GM12878 (cell line): ENCODE measurements at regions not wholly inside any gene's neighbourhood (a gene's known extent, or its start where the extent isn't known, plus 50 kb on each side); places are given as distances from the start of the nearest gene placed in this dataset.

Source experiments
- ATAC-seq: fragments of 200-7000 bp; cut with Tn5 transposase; 3 replicates; pipeline ENCODE4 v1.9.1; 2020; ENCODE audit warnings: mild to moderate bottlenecking, moderate library complexity
- BruUV-seq: library from RNA; stranded (reverse); fragments of 400-500 nt; replicated peaks from 2 replicates; lab custom pipeline; 2021; lab: Mats Ljungman, UMichigan
- CTCF ChIA-PET: fragments of 300-600 bp; sonication (Branson Sonifier 250); formaldehyde crosslinking; extraction: SDS; loops from one replicate; lab custom pipeline; 2021; ENCODE audit warnings: inconsistent platforms; lab: Yijun Ruan, JAX
- POLR2A ChIA-PET: fragments of 350-600 bp; formaldehyde crosslinking; extraction: SDS; loops from one replicate; lab custom pipeline; 2021; ENCODE audit warnings: inconsistent platforms; lab: Charles Lee
- RAD21 ChIA-PET: fragments of 300-600 bp; sonication (Branson Sonifier 250); formaldehyde crosslinking; loops from one replicate; lab custom pipeline; 2023; ENCODE audit warnings: antibody characterized with exemption; ENCODE audit not compliant: unreplicated experiment; lab: Charles Lee
- SMC1A ChIA-PET: fragments of 300-600 bp; sonication (Branson Sonifier 250); formaldehyde crosslinking; loops from one replicate; lab custom pipeline; 2023; ENCODE audit not compliant: unreplicated experiment, uncharacterized antibody; lab: Charles Lee
- DNase-seq: peaks from one replicate; pipeline ENCODE4 v3.0.0-alpha.2; 2011; ENCODE audit warnings: low read depth, low spot score
- FAIRE-seq: peaks from 3 replicates; lab custom pipeline; 2011; peaks lifted over from hg19 to GRCh38; lab: Jason Lieb, UNC
- H2AFZ ChIP-seq: 2 replicates; pipeline ENCODE4 v1.6.0; 2011; ENCODE audit warnings: low read depth, low read length, control low read depth; ENCODE audit not compliant: control insufficient read depth
- H3K27ac ChIP-seq: 2 replicates; pipeline ENCODE4 v1.5.1; 2011; ENCODE audit warnings: control low read depth; ENCODE audit not compliant: control insufficient read depth, insufficient read depth
- H3K27me3 ChIP-seq, 2 experiments: replicated peaks in 1 of 2; 2 replicates each; pipeline versions ENCODE4 v1.6.0 to v1.6.1; 2011; ENCODE audit warnings: low read length in 1 of 2; ENCODE audit not compliant: control insufficient read depth in 2 of 2, insufficient read depth in 2 of 2
- H3K36me3 ChIP-seq, 2 experiments: 2 replicates each; pipeline ENCODE4 v1.5.1; 2011; ENCODE audit warnings: low read length in 1 of 2; ENCODE audit not compliant: control insufficient read depth in 2 of 2, insufficient read depth in 2 of 2
- H3K4me1 ChIP-seq: 2 replicates; pipeline ENCODE4 v1.6.1; 2011; ENCODE audit warnings: mild to moderate bottlenecking, low read length, moderate library complexity, mixed read lengths; ENCODE audit not compliant: control insufficient read depth, insufficient read depth
- H3K4me2 ChIP-seq: 2 replicates; pipeline ENCODE4 v1.6.0; 2011; ENCODE audit warnings: control low read depth; ENCODE audit not compliant: control insufficient read depth, insufficient read depth
- H3K4me3 ChIP-seq: fragments of 200-600 bp; sonication (generic); 2 replicates; pipeline ENCODE4 v1.5.1; 2016
- H3K79me2 ChIP-seq: 2 replicates; pipeline ENCODE4 v1.6.0; 2011; ENCODE audit warnings: low read length; ENCODE audit not compliant: control insufficient read depth, insufficient read depth
- H3K9ac ChIP-seq: 2 replicates; pipeline ENCODE4 v1.8.0; 2011; ENCODE audit warnings: low read length, control low read depth, mixed read lengths; ENCODE audit not compliant: control insufficient read depth, insufficient read depth
- H3K9me3 ChIP-seq: replicated peaks from 3 replicates; pipeline ENCODE4 v1.5.1; 2011; ENCODE audit warnings: mild to moderate bottlenecking, low read length; ENCODE audit not compliant: control insufficient read depth, insufficient read depth
- H4K20me1 ChIP-seq: 2 replicates; pipeline ENCODE4 v1.6.0; 2011; ENCODE audit not compliant: control insufficient read depth, insufficient read depth
- IKZF2 ChIP-seq, 2 experiments: fragments of 450-650 bp; IDR thresholded peaks; 2 replicates each; pipeline ENCODE4 v1.6.1; 2017; ENCODE audit warnings: mild to moderate bottlenecking in 2 of 2, moderate library complexity in 2 of 2
- IRF4 ChIP-seq: IDR thresholded peaks from 2 replicates; pipeline ENCODE4 v1.6.1; 2011; ENCODE audit warnings: low read depth, low read length
- JUND ChIP-seq: IDR thresholded peaks from 2 replicates; pipeline ENCODE4 v1.6.1; 2012; ENCODE audit warnings: low read depth, mild to moderate bottlenecking, low read length, improper control_type of control experiment, moderate library complexity
- KLF5 ChIP-seq: fragments of 450-650 bp; IDR thresholded peaks from 2 replicates; pipeline ENCODE4 v1.6.1; 2014; ENCODE audit warnings: mild to moderate bottlenecking; ENCODE audit not compliant: partially characterized antibody
- MYC ChIP-seq: IDR thresholded peaks from 2 replicates; pipeline ENCODE4 v1.6.1; 2011; ENCODE audit warnings: mild to moderate bottlenecking, low read length, moderate library complexity, inconsistent platforms; ENCODE audit not compliant: insufficient read depth, insufficient replicate concordance, insufficient read length, severe bottlenecking
- POLR2AphosphoS5 ChIP-seq: IDR thresholded peaks from 2 replicates; pipeline ENCODE4 v1.6.1; 2011; ENCODE audit warnings: mild to moderate bottlenecking, low read length, inconsistent platforms
- SUPT20H ChIP-seq: IDR thresholded peaks from 2 replicates; pipeline ENCODE4 v1.6.1; 2011; ENCODE audit warnings: low read depth, mild to moderate bottlenecking, low read length, moderate library complexity, borderline replicate concordance; ENCODE audit not compliant: control insufficient read depth
- ZNF207 ChIP-seq: fragments of 450-650 bp; IDR thresholded peaks from 2 replicates; pipeline ENCODE4 v1.6.1; 2014; ENCODE audit warnings: antibody characterized with exemption, mild to moderate bottlenecking, borderline replicate concordance
- WGBS: methylation state at CpG from one replicate; pipeline ENCODE4 v1.1.6; 2016; ENCODE audit warnings: low lambda C conversion rate; ENCODE audit not compliant: insufficient replicate concordance, insufficient coverage; ENCODE audit errors: missing lambda C conversion rate; 5-methylcytosine and 5-hydroxymethylcytosine counted together
- in situ Hi-C: fragments of 300-500 bp; cut with MboI; formaldehyde crosslinking; loops from 9 replicates; pipeline ENCODE4 v1.14.3; 2018; ENCODE audit warnings: mixed read lengths
- intact Hi-C: fragments of 100-400 bp; cut with micrococcal nuclease; formaldehyde crosslinking; loops from one replicate; pipeline ENCODE4 v1.14.2; 2022; ENCODE audit not compliant: unreplicated experiment
- TF ChIP-seq, protein P1 (sequence below): IDR thresholded peaks from 2 replicates; pipeline ENCODE4 v1.6.1; 2012; ENCODE audit warnings: low read depth, low read length, improper control_type of control experiment
- TF ChIP-seq, protein P2 (sequence below): fragments of 450-650 bp; IDR thresholded peaks from 2 replicates; pipeline ENCODE4 v1.6.1; 2014; ENCODE audit warnings: mild to moderate bottlenecking
- TF ChIP-seq, protein P3 (sequence below): fragments of 450-650 bp; IDR thresholded peaks from 2 replicates; pipeline ENCODE4 v1.6.1; 2018; ENCODE audit warnings: mild to moderate bottlenecking, low read depth, moderate library complexity; ENCODE audit not compliant: partially characterized antibody
- TF ChIP-seq, protein P4 (sequence below): fragments of 450-650 bp; formaldehyde crosslinking; IDR thresholded peaks from 2 replicates; pipeline ENCODE4 v1.4.0; 2020; ENCODE audit warnings: mild to moderate bottlenecking, moderate library complexity
- TF ChIP-seq, protein P5 (sequence below): IDR thresholded peaks from 2 replicates; pipeline ENCODE4 v1.6.1; 2012; ENCODE audit warnings: low read length, inconsistent platforms

DNA sequence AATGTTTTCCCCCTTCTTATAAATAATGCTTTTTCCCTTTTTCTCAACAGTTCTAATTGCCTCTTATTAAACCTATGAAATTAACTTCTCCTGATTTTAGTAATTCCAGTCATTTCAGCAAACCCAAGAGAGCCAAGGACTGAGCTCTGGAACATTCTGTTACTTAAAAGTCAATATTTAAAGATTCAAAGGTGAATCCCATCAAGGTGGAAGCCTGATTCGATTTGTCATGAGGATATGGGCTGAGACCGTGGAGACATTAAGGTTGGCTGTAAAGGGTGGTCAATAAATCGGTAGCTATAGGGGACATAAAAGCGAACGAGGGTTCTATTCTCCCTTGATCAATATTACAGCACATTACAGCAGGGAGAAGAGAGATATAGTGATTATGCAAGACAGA is 66.6 kb upstream of the NELL2 start:
- intact Hi-C loops: no loop called here
- no peak for ATAC-seq
- H3K79me2 ChIP-seq: no peaks in the 10 kb centered on the region
- H3K9me3 ChIP-seq: no peaks in the 10 kb centered on the region
- RAD21 ChIA-PET: no interaction called here
- no peak for DNase-seq
- WGBS: 28% methylated on average over 5 of the region's 5 CpGs
- no peaks in the 10 kb centered on the region for H3K27me3 ChIP-seq
- no peak for FAIRE-seq
- no peak overlapping the region for H3K4me3 ChIP-seq
- no peaks in the 10 kb centered on the region for H3K4me1 ChIP-seq
- H3K36me3 ChIP-seq: no peaks in the 10 kb centered on the region
- no peaks in the 10 kb centered on the region for H4K20me1 ChIP-seq
- in situ Hi-C loops: no loop called here
- no peak overlapping the region for H2AFZ ChIP-seq
- TF ChIP-seq, protein P1, sequence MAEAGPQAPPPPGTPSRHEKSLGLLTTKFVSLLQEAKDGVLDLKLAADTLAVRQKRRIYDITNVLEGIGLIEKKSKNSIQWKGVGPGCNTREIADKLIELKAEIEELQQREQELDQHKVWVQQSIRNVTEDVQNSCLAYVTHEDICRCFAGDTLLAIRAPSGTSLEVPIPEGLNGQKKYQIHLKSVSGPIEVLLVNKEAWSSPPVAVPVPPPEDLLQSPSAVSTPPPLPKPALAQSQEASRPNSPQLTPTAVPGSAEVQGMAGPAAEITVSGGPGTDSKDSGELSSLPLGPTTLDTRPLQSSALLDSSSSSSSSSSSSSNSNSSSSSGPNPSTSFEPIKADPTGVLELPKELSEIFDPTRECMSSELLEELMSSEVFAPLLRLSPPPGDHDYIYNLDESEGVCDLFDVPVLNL: no peak
- TF ChIP-seq, protein P2, sequence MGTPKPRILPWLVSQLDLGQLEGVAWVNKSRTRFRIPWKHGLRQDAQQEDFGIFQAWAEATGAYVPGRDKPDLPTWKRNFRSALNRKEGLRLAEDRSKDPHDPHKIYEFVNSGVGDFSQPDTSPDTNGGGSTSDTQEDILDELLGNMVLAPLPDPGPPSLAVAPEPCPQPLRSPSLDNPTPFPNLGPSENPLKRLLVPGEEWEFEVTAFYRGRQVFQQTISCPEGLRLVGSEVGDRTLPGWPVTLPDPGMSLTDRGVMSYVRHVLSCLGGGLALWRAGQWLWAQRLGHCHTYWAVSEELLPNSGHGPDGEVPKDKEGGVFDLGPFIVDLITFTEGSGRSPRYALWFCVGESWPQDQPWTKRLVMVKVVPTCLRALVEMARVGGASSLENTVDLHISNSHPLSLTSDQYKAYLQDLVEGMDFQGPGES: no peak
- TF ChIP-seq IRF4 (no peak), IKZF2 (IDR thresholded peaks at IDR 0.05) (no peak), POLR2AphosphoS5 (no peak), KLF5 (no peak), SUPT20H (no peak), ZNF207 (no peak), MYC (no peak), JUND (no peak)
- TF ChIP-seq, protein P3, sequence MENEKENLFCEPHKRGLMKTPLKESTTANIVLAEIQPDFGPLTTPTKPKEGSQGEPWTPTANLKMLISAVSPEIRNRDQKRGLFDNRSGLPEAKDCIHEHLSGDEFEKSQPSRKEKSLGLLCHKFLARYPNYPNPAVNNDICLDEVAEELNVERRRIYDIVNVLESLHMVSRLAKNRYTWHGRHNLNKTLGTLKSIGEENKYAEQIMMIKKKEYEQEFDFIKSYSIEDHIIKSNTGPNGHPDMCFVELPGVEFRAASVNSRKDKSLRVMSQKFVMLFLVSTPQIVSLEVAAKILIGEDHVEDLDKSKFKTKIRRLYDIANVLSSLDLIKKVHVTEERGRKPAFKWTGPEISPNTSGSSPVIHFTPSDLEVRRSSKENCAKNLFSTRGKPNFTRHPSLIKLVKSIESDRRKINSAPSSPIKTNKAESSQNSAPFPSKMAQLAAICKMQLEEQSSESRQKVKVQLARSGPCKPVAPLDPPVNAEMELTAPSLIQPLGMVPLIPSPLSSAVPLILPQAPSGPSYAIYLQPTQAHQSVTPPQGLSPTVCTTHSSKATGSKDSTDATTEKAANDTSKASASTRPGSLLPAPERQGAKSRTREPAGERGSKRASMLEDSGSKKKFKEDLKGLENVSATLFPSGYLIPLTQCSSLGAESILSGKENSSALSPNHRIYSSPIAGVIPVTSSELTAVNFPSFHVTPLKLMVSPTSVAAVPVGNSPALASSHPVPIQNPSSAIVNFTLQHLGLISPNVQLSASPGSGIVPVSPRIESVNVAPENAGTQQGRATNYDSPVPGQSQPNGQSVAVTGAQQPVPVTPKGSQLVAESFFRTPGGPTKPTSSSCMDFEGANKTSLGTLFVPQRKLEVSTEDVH: no peak
- TF ChIP-seq, protein P4, sequence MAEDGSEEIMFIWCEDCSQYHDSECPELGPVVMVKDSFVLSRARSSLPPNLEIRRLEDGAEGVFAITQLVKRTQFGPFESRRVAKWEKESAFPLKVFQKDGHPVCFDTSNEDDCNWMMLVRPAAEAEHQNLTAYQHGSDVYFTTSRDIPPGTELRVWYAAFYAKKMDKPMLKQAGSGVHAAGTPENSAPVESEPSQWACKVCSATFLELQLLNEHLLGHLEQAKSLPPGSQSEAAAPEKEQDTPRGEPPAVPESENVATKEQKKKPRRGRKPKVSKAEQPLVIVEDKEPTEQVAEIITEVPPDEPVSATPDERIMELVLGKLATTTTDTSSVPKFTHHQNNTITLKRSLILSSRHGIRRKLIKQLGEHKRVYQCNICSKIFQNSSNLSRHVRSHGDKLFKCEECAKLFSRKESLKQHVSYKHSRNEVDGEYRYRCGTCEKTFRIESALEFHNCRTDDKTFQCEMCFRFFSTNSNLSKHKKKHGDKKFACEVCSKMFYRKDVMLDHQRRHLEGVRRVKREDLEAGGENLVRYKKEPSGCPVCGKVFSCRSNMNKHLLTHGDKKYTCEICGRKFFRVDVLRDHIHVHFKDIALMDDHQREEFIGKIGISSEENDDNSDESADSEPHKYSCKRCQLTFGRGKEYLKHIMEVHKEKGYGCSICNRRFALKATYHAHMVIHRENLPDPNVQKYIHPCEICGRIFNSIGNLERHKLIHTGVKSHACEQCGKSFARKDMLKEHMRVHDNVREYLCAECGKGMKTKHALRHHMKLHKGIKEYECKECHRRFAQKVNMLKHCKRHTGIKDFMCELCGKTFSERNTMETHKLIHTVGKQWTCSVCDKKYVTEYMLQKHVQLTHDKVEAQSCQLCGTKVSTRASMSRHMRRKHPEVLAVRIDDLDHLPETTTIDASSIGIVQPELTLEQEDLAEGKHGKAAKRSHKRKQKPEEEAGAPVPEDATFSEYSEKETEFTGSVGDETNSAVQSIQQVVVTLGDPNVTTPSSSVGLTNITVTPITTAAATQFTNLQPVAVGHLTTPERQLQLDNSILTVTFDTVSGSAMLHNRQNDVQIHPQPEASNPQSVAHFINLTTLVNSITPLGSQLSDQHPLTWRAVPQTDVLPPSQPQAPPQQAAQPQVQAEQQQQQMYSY (CRISPR knock-in tag): no peak
- TF ChIP-seq, protein P5, sequence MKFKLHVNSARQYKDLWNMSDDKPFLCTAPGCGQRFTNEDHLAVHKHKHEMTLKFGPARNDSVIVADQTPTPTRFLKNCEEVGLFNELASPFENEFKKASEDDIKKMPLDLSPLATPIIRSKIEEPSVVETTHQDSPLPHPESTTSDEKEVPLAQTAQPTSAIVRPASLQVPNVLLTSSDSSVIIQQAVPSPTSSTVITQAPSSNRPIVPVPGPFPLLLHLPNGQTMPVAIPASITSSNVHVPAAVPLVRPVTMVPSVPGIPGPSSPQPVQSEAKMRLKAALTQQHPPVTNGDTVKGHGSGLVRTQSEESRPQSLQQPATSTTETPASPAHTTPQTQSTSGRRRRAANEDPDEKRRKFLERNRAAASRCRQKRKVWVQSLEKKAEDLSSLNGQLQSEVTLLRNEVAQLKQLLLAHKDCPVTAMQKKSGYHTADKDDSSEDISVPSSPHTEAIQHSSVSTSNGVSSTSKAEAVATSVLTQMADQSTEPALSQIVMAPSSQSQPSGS: no peak
- no peak overlapping the region for H3K27ac ChIP-seq
- no peak overlapping the region for H3K4me2 ChIP-seq
- H3K9ac ChIP-seq: no peak overlapping the region
- no TSS peak for BruUV-seq
- POLR2A ChIA-PET: no interaction called here
- CTCF ChIA-PET: interaction anchor here (1.1 kb wide), 1 partner anchor 12 kb away, joined by 5 read pairs; no protein-coding TSS in a partner anchor
- SMC1A ChIA-PET: interaction anchor here (0.6 kb wide), 1 partner anchor 123 kb away, joined by 3 read pairs; no protein-coding TSS in a partner anchor
